HAP-1 (cell line): ENCODE measurements at regions not wholly inside any gene's neighbourhood (a gene's known extent, or its start where the extent isn't known, plus 50 kb on each side); places are given as distances from the start of the nearest gene placed in this dataset.
"Not testable (repeated sequence)": the region's sequence is repeated elsewhere in the genome, so short reads cannot be mapped to it uniquely, and the experiment has no call there.

Source experiments
- DNase-seq, 2 experiments: peaks; one replicate each; pipeline ENCODE4 v3.0.0-alpha.2; 2016 to 2020; ENCODE audit warnings: low spot score in 2 of 2
- H3K27me3 ChIP-seq: fragments of 250-450 bp; sonication (Bioruptor Pico); 2 replicates; pipeline ENCODE4 v1.5.1; 2020; ENCODE audit warnings: low read depth, mild to moderate bottlenecking, moderate library complexity
- H3K36me3 ChIP-seq: fragments of 250-450 bp; sonication (Bioruptor Pico); replicated peaks from 2 replicates; pipeline ENCODE4 v1.5.1; 2020; ENCODE audit warnings: mild to moderate bottlenecking
- H3K4me1 ChIP-seq: fragments of 250-450 bp; sonication (Bioruptor Pico); 2 replicates; pipeline ENCODE4 v1.5.1; 2020; ENCODE audit warnings: mild to moderate bottlenecking
- H3K4me3 ChIP-seq: fragments of 250-450 bp; sonication (Bioruptor Pico); 2 replicates; pipeline ENCODE4 v1.5.1; 2020; ENCODE audit warnings: mild to moderate bottlenecking, moderate library complexity
- H3K9me3 ChIP-seq: fragments of 250-450 bp; sonication (Bioruptor Pico); 2 replicates; pipeline ENCODE4 v1.5.1; 2020; ENCODE audit warnings: mild to moderate bottlenecking, moderate library complexity
- in situ Hi-C: fragments of 300-500 bp; cut with MboI; formaldehyde crosslinking; loops from 3 replicates; pipeline ENCODE4 v1.14.3; 2020; ENCODE audit warnings: low sequenced_read_pairs, inconsistent platforms, mixed read lengths

GRCh38 chr2:150261691-150262090, 225.8 kb downstream of the RND3 start:
- H3K27me3 ChIP-seq: no peaks in the 10 kb centered on the region

DNA sequence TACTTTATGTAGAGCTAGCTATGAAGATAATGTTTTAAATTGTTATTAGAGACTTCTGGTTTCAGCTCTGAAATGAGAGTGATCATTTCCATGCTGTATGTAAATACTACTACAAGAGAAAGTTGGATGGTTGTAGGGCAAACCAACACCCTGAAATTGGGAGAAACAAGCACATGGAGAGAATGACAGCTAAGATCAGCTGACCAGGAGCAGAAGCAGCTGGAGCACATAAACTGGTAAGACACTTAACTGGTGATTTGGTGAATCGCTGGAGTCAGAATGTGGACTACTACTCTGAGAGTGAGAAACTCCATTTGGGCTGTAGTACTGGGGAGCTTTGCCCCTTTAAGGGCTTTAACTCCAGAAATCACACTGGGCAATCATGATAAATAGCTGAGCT, 226.8 kb downstream of the RND3 start:
- no peak for DNase-seq
- no peaks in the 10 kb centered on the region for H3K4me1 ChIP-seq
- no peaks in the 10 kb centered on the region for H3K36me3 ChIP-seq
- in situ Hi-C loops: no loop called here
- no peak overlapping the region for H3K4me3 ChIP-seq
- H3K27me3 ChIP-seq: no peaks in the 10 kb centered on the region
- H3K9me3 ChIP-seq: no peaks in the 10 kb centered on the region

More at GRCh38 chr2:150261691-150262090, 225.8 kb downstream of the RND3 start:
- no peak overlapping the region for H3K4me3 ChIP-seq
- no peaks in the 10 kb centered on the region for H3K9me3 ChIP-seq
- no peaks in the 10 kb centered on the region for H3K4me1 ChIP-seq
- no peaks in the 10 kb centered on the region for H3K36me3 ChIP-seq
- in situ Hi-C loops: no loop called here
- no peak for DNase-seq

DNA sequence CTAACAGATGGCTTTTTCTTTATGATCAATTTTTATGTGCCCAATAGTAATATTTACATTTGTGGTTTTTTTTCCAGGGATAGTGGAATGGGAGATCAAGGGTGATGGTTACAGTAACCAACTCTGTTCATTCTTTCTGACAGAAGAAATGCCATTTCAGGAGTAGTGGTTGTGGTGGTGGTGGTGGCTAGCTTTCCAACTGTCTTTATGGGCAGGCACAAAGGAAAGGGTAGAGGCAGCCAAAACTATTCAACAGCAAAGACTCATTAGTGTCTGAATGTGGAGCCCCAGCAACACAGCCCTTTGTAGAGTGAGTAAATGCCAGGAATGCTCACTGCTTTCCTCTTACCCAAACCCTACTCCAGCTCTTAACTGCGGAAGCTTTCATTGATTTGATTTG, 227.7 kb downstream of the RND3 start:
- no peaks in the 10 kb centered on the region for H3K4me1 ChIP-seq
- no peaks in the 10 kb centered on the region for H3K9me3 ChIP-seq
- H3K27me3 ChIP-seq: no peaks in the 10 kb centered on the region
- no peak for DNase-seq
- in situ Hi-C loops: no loop called here
- H3K4me3 ChIP-seq: no peak overlapping the region
- H3K36me3 ChIP-seq: no peaks in the 10 kb centered on the region

- no peak overlapping the region for H3K4me3 ChIP-seq
- no peaks in the 10 kb centered on the region for H3K36me3 ChIP-seq
These were observed 228.6 kb downstream of the RND3 start for GRCh38 chr2:150258781-150259307.

DNA sequence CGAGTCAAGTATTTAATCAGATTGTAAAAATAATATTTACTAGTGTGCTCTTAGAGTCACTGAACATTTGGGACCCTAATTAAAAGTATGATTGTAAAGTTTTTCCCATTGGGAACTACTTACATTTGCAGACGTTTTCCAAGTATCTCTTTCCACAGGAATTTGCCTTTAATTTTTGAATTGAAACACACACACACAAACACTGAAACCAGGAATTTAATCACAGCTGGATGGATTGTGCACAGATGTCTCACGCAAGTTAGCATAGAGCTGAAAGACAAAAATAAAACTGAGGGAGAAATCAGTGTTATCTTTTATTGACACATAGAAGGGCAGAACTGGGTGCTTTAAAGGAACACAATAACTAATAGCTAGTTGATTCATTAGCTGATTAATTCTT, 230.7 kb downstream of the RND3 start:
- Histone ChIP-seq H3K4me1 (no peaks in the 10 kb centered on the region), H3K4me3 (no peak overlapping the region), H3K9me3 (no peaks in the 10 kb centered on the region), H3K27me3 (no peaks in the 10 kb centered on the region), H3K36me3 (no peaks in the 10 kb centered on the region)
- in situ Hi-C loops: no loop called here
- DNase-seq: no peak

More at GRCh38 chr2:150258781-150259307, 228.6 kb downstream of the RND3 start:
- H3K27me3 ChIP-seq: no peaks in the 10 kb centered on the region
- no peak for DNase-seq
- H3K4me1 ChIP-seq: no peaks in the 10 kb centered on the region
- no peaks in the 10 kb centered on the region for H3K9me3 ChIP-seq
- in situ Hi-C loops: no loop called here

DNA sequence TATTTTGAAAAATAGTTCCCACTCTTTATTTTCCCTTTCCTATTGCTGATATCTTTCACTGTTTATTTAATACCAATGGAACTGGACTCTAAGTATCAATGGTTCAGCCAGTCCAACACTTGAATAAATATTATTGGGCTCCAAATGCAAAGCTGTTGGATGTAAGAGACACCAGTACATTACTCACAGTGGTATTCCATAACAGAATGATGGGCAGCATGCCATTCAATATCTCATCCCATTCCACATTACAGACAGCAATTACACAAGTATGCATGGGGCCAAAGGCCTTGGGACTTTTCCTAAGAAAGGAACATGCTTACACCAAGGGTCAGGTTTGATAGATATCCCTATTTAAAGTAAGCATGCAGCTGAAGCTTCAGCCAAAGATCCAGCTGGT, 231.9 kb downstream of the RND3 start:
- Histone ChIP-seq H3K36me3 (no peaks in the 10 kb centered on the region), H3K4me3 (no peak overlapping the region), H3K9me3 (no peaks in the 10 kb centered on the region), H3K27me3 (no peaks in the 10 kb centered on the region), H3K4me1 (no peaks in the 10 kb centered on the region)
- in situ Hi-C loops: no loop called here
- no peak for DNase-seq

GRCh38 chr2:150249735-150250134, 237.7 kb downstream of the RND3 start:
- DNase-seq, in situ Hi-C loops, H3K9me3 ChIP-seq: not testable (repeated sequence)

DNA sequence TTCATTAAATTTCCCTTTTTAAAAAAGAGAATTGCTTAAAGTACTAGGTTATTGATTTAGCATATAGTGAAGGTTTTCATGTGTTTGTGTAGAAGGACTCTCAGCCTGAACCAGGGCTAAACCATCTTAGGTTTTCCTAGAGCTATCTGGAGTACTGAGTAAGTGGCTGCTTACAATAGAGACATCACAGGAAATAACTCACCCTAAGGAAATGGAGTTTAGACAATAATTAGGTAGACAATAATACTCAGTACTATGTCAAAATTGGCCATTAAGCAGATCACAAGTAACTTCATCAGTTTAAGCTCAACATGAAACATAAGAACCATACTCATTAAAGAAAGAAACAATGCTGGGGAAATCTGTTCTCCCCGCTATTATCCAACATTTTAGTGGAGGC, 240.0 kb downstream of the RND3 start:
- no peaks in the 10 kb centered on the region for H3K4me1 ChIP-seq
- DNase-seq: no peak
- no peak overlapping the region for H3K4me3 ChIP-seq
- H3K9me3 ChIP-seq: no peaks in the 10 kb centered on the region
- in situ Hi-C loops: no loop called here
- H3K36me3 ChIP-seq: no peaks in the 10 kb centered on the region
- H3K27me3 ChIP-seq: no peaks in the 10 kb centered on the region

More at GRCh38 chr2:150249735-150250134, 237.7 kb downstream of the RND3 start:
- not testable (repeated sequence) for H3K4me1 ChIP-seq, H3K4me3 ChIP-seq, H3K27me3 ChIP-seq, H3K36me3 ChIP-seq

DNA sequence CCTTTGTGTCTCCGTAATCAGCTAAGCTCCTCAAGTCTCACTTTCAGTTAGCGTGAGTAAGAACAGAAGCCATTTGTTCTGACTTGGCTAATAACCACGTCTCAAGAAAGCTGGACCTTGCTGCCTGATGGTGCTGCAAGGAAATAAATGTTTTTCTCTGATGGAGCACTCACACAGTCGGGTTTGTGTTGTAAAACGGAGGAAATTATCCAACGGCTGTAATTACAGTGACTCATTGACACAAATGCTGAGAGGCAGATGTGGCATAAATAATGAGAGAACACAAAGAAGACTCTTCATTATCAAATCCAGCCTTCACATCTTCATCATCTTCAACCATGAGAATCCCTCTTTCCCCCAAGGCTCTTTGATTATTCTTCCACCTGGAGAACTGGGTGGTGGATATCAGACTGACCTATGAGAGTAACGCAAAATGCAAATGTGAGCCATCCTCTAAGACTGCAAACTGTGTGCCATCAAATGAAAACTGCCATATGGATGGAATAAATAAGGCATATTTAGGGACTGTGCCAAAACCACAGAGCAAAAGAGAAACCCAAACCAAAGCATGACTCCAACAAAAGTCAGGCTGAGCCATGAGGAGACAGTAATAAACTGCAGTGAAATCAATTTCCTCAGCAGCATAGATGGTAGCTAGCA, 252.6 kb downstream of the RND3 start:
- H3K4me1 ChIP-seq: peaks cover 6% of the 10 kb centered on the region; the same call in 1 of the 2 replicates
- no peaks in the 10 kb centered on the region for H3K27me3 ChIP-seq
- no peaks in the 10 kb centered on the region for H3K36me3 ChIP-seq
- in situ Hi-C loops: no loop called here
- no peak for DNase-seq
- no peak overlapping the region for H3K4me3 ChIP-seq
- H3K9me3 ChIP-seq: no peaks in the 10 kb centered on the region

DNA sequence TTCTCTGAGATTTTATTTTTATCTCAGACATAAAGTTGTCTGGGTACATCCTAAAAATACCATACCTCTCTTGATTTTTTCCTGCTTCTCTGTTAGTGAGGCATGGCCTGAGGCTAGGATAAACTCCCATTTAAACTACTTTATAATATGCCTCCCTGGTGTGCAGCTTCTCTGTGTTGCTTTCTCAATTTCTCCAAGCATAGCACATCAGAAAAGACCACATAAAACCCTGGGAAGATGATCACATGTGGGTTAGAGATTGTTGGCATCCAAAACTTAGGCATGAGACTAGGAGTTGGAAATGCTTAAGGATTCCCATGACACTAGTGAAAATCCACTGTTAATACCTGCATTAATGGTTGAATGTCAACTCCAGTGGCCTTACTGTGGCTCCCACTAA, 254.6 kb downstream of the RND3 start:
- Histone ChIP-seq H3K9me3 (no peaks in the 10 kb centered on the region), H3K4me3 (no peak overlapping the region), H3K4me1 (peaks cover 6% of the 10 kb centered on the region; the same call in 1 of the 2 replicates), H3K27me3 (no peaks in the 10 kb centered on the region), H3K36me3 (no peaks in the 10 kb centered on the region)
- no peak for DNase-seq
- in situ Hi-C loops: no loop called here

- Histone ChIP-seq H3K27me3 (no peaks in the 10 kb centered on the region), H3K36me3 (no peaks in the 10 kb centered on the region), H3K4me3 (no peak overlapping the region), H3K4me1 (peaks cover 6% of the 10 kb centered on the region; the same call in 1 of the 2 replicates), H3K9me3 (no peaks in the 10 kb centered on the region)
- in situ Hi-C loops: no loop called here
- DNase-seq: no peak
These were observed 255.1 kb downstream of the RND3 start for GRCh38 chr2:150232321-150232720.

DNA sequence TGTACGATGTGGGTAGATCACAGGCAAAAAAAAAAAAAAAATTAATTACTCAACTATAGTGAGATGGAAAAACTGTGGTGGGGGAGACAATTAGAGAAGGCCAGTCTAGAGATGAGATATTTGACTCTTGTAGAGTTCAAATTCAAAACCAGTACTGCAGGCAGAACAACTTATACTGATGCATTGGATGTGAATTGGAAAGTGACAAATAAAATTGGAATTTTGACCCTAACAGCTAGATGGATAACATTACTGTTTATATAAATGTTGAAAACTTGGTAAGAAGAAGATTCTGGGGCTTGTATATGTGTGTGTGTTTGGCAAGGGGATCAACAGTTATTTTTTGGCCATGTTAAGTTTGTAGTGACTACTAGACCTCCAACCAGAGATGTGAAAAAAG, 256.9 kb downstream of the RND3 start:
- Histone ChIP-seq H3K4me3 (no peak overlapping the region), H3K36me3 (no peaks in the 10 kb centered on the region), H3K4me1 (peaks cover 6% of the 10 kb centered on the region; the same call in 1 of the 2 replicates), H3K9me3 (no peaks in the 10 kb centered on the region), H3K27me3 (no peaks in the 10 kb centered on the region)
- in situ Hi-C loops: no loop called here
- no peak for DNase-seq

DNA sequence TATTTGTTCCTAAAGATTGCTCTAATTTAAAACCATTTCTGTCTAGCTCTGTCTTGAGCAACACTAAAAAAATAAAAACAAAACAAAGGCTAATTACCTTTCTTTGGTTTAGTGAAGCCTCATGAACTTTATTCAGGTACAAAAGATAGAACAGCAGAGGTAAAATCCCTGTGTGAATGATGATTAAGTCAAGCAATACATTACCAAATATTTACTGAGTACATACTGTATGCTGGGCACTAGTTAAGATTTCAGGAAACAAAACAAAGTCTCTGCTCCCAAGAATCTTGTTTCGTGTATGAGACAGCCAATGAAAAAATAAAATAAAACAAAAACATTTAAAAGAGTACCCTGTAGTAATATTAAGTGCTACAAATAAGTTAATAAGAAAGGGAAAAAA, 257.5 kb downstream of the RND3 start:
- Histone ChIP-seq H3K4me1 (peaks cover 6% of the 10 kb centered on the region; the same call in 1 of the 2 replicates), H3K4me3 (no peak overlapping the region), H3K36me3 (no peaks in the 10 kb centered on the region), H3K27me3 (no peaks in the 10 kb centered on the region), H3K9me3 (no peaks in the 10 kb centered on the region)
- no peak for DNase-seq
- in situ Hi-C loops: no loop called here

DNA sequence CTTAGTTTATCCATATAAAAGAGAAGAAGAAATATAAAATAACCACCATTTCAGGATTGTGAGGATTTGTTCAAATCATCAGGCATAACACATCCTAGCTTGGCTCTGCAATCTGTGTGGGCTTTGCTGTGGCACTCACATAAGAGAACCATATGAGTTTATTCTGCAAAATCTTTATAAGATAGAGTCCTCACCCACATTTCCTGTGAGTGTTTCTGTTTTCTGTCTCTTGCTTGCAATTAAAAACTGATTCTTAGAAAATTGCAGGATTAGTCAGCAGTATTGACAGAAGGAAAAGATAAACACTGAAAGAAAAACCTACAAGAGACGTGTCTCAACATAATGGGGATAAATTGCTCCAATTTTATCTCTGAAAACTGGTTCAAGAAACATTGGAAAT, 258.5 kb downstream of the RND3 start:
- Histone ChIP-seq H3K27me3 (no peaks in the 10 kb centered on the region), H3K36me3 (no peaks in the 10 kb centered on the region), H3K4me3 (no peak overlapping the region), H3K9me3 (no peaks in the 10 kb centered on the region), H3K4me1 (peaks cover 10% of the 10 kb centered on the region)
- DNase-seq: no peak
- in situ Hi-C loops: no loop called here

DNA sequence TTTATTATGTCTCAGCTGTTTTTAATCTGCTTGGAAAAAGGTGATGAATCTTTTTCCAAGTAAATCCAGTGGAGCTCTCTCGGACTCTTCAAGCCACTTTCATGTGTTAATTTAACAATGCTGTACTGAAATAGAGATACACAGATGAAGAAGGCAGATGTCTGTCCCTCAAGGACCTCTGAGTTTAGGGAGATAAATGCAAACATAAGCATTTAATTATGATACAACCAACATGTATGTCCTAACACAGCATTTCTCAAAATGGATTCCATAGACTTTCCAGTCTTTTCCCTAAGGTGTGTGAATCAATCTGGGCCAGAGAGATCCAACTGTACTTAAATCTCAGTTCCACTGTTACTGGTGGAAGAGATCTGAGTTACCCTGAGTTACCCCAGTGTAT, 262.4 kb downstream of the RND3 start:
- in situ Hi-C loops: no loop called here
- Histone ChIP-seq H3K4me3 (no peak overlapping the region), H3K9me3 (no peaks in the 10 kb centered on the region), H3K27me3 (no peaks in the 10 kb centered on the region), H3K4me1 (peaks cover 22% of the 10 kb centered on the region), H3K36me3 (no peaks in the 10 kb centered on the region)
- DNase-seq: no peak
